Activated CD8-positive, alpha-beta T cell treated with anti-CD3 and anti-CD28 coated beads for 36 hours (primary cell): ENCODE measurements at regions not wholly inside any gene's neighbourhood (a gene's known extent, or its start where the extent isn't known, plus 50 kb on each side); places are given as distances from the start of the nearest gene placed in this dataset.

Source experiments
- ATAC-seq: fragments of 200-7000 bp; cut with Tn5 transposase; one replicate; pipeline ENCODE4 v1.10.0; 2021; ENCODE audit warnings: mild to moderate bottlenecking, moderate library complexity
- CTCF ChIA-PET: fragments of 350-600 bp; sonication (Branson Sonifier 250); formaldehyde crosslinking; loops from one replicate; lab custom pipeline; 2021; ENCODE audit warnings: antibody characterized with exemption; lab: Charles Lee
- POLR2A ChIA-PET: fragments of 350-600 bp; sonication (Branson Sonifier 250); formaldehyde crosslinking; loops from one replicate; lab custom pipeline; 2021; ENCODE audit warnings: antibody characterized with exemption; lab: Charles Lee
- DNase-seq: peaks from one replicate; pipeline ENCODE4 v3.0.0-alpha.2; 2020
- H3K27ac Mint-ChIP-seq: one replicate; pipeline ENCODE4 v1.8.0; 2021; ENCODE audit warnings: mild to moderate bottlenecking, mixed read lengths
- H3K27me3 Mint-ChIP-seq: one replicate; pipeline ENCODE4 v1.8.0; 2021; ENCODE audit warnings: mixed read lengths
- H3K36me3 Mint-ChIP-seq: one replicate; pipeline ENCODE4 v1.8.0; 2021; ENCODE audit warnings: low read depth, mixed read lengths
- H3K4me1 Mint-ChIP-seq: one replicate; pipeline ENCODE4 v1.8.0; 2021; ENCODE audit warnings: low read depth, mixed read lengths
- H3K4me3 Mint-ChIP-seq: one replicate; pipeline ENCODE4 v1.8.0; 2021; ENCODE audit warnings: mild to moderate bottlenecking, moderate library complexity, mixed read lengths
- H3K9me3 Mint-ChIP-seq: one replicate; pipeline ENCODE4 v1.8.0; 2021; ENCODE audit warnings: mixed read lengths
- intact Hi-C: fragments of 100-400 bp; cut with micrococcal nuclease; formaldehyde crosslinking; loops from one replicate; pipeline ENCODE4 v1.10.0; 2022
- TF ChIP-seq, protein P1 (sequence below): fragments of 200-600 bp; IDR thresholded peaks from one replicate; pipeline ENCODE4 v1.8.0; 2022; ENCODE audit warnings: antibody characterized with exemption, mild to moderate bottlenecking

DNA sequence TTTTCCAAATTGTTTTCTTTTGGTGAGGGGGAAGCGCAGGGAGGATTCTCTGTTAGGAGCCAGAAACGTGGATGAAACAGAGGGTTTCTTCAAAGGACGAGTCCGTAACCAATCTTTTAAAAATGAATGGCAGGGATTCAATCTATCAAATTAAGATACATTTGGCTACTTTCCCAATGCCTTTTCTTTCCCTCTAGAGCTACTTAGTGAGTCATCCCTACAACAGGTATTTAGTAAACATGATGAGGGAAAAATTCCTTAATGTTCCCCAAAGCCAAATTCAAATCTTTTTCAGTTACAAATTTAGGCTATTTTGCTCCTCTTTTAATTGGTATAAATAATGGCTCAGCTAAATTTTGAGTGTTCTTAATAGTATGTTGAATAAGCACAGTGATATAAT, 366.4 kb upstream of the RIOK2 start:
- no peak overlapping the region for H3K4me3 Mint-ChIP-seq
- H3K9me3 Mint-ChIP-seq, result no peaks in the 10 kb centered on the region
- ChIA-PET POLR2A (no interaction called here), CTCF (no interaction called here)
- no peak overlapping the region for H3K27ac Mint-ChIP-seq
- H3K27me3 Mint-ChIP-seq, result no peaks in the 10 kb centered on the region
- H3K4me1 Mint-ChIP-seq, result peaks cover 15% of the 10 kb centered on the region
- intact Hi-C loops, result no loop called here
- no peak for ATAC-seq
- DNase-seq, result no peak
- TF ChIP-seq, protein P1, sequence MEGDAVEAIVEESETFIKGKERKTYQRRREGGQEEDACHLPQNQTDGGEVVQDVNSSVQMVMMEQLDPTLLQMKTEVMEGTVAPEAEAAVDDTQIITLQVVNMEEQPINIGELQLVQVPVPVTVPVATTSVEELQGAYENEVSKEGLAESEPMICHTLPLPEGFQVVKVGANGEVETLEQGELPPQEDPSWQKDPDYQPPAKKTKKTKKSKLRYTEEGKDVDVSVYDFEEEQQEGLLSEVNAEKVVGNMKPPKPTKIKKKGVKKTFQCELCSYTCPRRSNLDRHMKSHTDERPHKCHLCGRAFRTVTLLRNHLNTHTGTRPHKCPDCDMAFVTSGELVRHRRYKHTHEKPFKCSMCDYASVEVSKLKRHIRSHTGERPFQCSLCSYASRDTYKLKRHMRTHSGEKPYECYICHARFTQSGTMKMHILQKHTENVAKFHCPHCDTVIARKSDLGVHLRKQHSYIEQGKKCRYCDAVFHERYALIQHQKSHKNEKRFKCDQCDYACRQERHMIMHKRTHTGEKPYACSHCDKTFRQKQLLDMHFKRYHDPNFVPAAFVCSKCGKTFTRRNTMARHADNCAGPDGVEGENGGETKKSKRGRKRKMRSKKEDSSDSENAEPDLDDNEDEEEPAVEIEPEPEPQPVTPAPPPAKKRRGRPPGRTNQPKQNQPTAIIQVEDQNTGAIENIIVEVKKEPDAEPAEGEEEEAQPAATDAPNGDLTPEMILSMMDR, result no peak
- H3K36me3 Mint-ChIP-seq, result no peaks in the 10 kb centered on the region

DNA sequence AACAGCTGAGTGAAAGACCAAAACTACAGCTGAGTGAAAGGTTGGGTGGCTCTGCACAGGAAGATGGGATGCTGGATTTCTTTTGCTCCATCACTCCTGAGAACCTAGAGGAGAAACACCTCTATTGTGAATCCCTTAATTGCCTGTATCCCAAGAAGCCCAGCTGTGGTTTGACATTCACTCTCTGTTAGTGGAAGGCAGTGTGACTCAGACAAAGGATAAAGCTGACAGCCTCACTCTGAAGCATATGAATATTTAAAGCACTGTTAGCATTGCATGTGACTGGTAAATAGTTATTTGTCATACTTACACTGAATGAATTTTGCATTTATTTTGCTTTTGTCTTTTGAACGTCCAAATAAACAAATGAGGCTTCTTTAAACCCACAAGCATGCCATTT, 367.1 kb upstream of the RIOK2 start:
- peaks cover 15% of the 10 kb centered on the region for H3K4me1 Mint-ChIP-seq
- TF ChIP-seq, protein P1, result no peak
- ATAC-seq (no peak), DNase-seq (no peak)
- no peaks in the 10 kb centered on the region for H3K27me3 Mint-ChIP-seq
- CTCF ChIA-PET, result no interaction called here
- no peaks in the 10 kb centered on the region for H3K9me3 Mint-ChIP-seq
- no peak overlapping the region for H3K27ac Mint-ChIP-seq
- H3K4me3 Mint-ChIP-seq, result no peak overlapping the region
- no peaks in the 10 kb centered on the region for H3K36me3 Mint-ChIP-seq
- intact Hi-C loops, result no loop called here
- POLR2A ChIA-PET, result no interaction called here

DNA sequence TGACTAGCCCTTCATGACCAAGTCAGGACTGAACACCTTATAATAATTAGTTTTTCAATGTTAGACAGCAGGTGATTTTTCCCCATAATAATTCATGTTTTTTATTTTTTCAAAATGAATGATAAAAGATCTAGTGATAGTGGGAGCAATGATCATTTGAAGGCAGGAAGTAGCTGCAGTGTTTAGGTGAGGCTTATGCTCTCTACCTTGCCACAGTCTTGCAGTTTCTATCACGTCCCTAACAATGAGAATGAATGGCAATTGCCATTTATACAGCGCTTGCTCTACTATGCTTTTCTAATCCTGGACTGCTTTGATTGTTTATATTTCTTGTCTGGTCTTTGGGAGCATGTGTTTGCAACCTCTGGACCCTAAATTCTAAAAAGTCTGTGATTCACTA, 367.8 kb upstream of the RIOK2 start:
- H3K9me3 Mint-ChIP-seq, result no peaks in the 10 kb centered on the region
- no peak for DNase-seq
- intact Hi-C loops, result no loop called here
- ATAC-seq, result no peak
- no peaks in the 10 kb centered on the region for H3K27me3 Mint-ChIP-seq
- TF ChIP-seq, protein P1, result no peak
- H3K4me1 Mint-ChIP-seq, result peaks cover 15% of the 10 kb centered on the region
- no peak overlapping the region for H3K4me3 Mint-ChIP-seq
- no peak overlapping the region for H3K27ac Mint-ChIP-seq
- POLR2A ChIA-PET, result no interaction called here
- H3K36me3 Mint-ChIP-seq, result no peaks in the 10 kb centered on the region
- CTCF ChIA-PET, result no interaction called here

DNA sequence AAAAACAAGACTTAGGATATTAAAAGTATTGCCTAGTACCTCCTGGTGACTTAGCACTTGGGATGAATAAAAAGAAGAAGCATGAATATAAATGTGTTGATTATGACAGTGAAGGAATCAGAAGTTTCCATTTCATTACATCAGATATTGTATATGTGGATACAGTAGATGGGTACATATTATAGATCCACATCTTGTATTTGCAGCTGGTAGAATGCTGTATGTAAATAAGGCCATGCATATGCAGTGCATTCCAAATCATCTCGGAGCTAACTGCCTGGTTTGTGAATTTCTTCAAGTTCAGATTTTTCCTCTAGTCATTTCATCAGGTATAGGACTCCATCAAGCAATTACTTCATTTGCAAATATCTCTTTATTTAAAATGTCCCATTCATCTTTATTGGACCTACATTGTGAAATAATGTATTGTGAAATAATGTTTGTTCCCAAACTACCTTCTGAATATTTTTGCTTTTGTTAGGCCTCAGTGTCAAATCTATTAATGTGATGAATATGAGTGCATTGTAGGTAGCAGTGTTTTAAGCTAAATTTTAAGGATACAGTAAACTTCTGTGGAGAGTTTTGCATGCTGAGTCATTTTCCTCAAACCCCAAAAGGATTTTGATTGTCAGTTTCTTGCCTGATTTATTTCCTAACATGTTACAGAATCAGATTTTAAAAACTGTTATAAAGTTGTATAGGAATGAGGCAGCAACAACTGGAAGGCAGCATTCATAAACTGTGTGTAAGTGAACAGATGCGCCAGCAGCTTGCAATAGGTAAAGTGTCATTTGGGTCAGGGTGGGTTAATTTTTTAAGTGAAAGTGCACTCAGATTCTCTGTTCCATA, 370.8 kb upstream of the RIOK2 start:
- Mint-ChIP-seq H3K27ac (no peak overlapping the region), H3K4me3 (no peak overlapping the region), H3K27me3 (no peaks in the 10 kb centered on the region), H3K9me3 (no peaks in the 10 kb centered on the region), H3K36me3 (no peaks in the 10 kb centered on the region), H3K4me1 (peaks cover under 1% of the 10 kb centered on the region)
- ChIA-PET POLR2A (interaction anchor here (1.3 kb wide), 1 partner anchor 13 kb away, joined by 3 read pairs; no protein-coding TSS in a partner anchor), CTCF (no interaction called here)
- ATAC-seq (no peak), DNase-seq (no peak)
- intact Hi-C loops, result no loop called here
- TF ChIP-seq, protein P1, result no peak

DNA sequence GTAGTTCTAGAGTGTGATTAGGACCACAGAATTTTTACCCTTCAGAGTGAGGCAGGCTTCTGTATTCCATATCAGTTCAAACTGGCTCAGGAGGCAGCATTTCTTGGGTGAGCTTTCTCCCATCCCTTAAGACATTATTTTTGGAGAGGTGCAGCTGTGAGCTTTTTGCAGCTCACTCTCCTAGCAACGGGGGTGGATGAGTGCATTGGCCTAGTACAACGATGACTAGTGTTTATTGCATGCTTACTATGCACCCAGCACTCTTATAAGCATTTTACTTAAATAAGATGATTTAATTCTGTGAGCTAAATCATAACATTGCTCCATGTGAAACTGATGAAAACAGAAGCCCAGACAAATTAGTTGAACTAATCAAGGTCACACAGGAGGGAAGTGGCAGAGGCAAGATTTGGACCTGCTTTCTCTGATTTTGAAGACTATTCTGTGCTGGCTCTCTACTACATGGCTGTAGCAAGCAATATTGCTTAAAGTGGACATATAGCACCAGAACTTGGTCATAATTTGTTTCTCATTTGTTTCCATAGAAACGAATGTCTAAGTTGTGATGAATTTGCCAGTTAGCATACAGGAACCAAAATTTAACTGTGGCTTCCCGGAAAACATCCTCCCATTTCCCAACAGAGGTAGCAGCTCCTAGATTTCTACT, 372.1 kb upstream of the RIOK2 start:
- Mint-ChIP-seq H3K4me1 (no peaks in the 10 kb centered on the region), H3K36me3 (no peaks in the 10 kb centered on the region), H3K4me3 (no peak overlapping the region), H3K9me3 (no peaks in the 10 kb centered on the region), H3K27me3 (no peaks in the 10 kb centered on the region), H3K27ac (no peak overlapping the region)
- no peak for ATAC-seq
- intact Hi-C loops, result no loop called here
- ChIA-PET POLR2A (interaction anchor here (1.3 kb wide), 1 partner anchor 12 kb away, joined by 3 read pairs; no protein-coding TSS in a partner anchor), CTCF (no interaction called here)
- DNase-seq, result no peak
- TF ChIP-seq, protein P1, result no peak
